CD4-positive, alpha-beta T cell (primary cell): ENCODE measurements at regions not wholly inside any gene's neighbourhood (a gene's known extent, or its start where the extent isn't known, plus 50 kb on each side); places are given as distances from the start of the nearest gene placed in this dataset.

Experiments
- ATAC-seq: fragments of 200-7000 bp; cut with Tn5 transposase; one replicate; pipeline ENCODE4 v1.10.0; 2022; ENCODE audit warnings: mild to moderate bottlenecking; ENCODE audit not compliant: poor library complexity
- CTCF ChIA-PET: fragments of 350-600 bp; sonication (Branson Sonifier 250); formaldehyde crosslinking; loops from one replicate; lab custom pipeline; 2021; ENCODE audit warnings: antibody characterized with exemption, inconsistent platforms; lab: Charles Lee
- POLR2A ChIA-PET: fragments of 350-600 bp; sonication (Branson Sonifier 250); formaldehyde crosslinking; loops from one replicate; lab custom pipeline; 2021; ENCODE audit warnings: antibody characterized with exemption, inconsistent platforms; lab: Charles Lee
- DNase-seq, 14 experiments: peaks; one replicate each; pipeline ENCODE4 v3.0.0-alpha.2; 2013 to 2020; ENCODE audit warnings: mixed read lengths in 2 of 14
- H3K27ac ChIP-seq, 2 donors: one replicate each; pipeline versions ENCODE4 v1.5.1 to v1.7.0; 2013; ENCODE audit warnings: low read length in 2 of 2, low read depth in 1 of 2, mild to moderate bottlenecking in 1 of 2
- H3K27me3 ChIP-seq, 2 experiments: 1 replicate in 1 of 2; 2 replicates in 1 of 2; pipeline versions ENCODE4 v1.6.1 to v1.7.0; 2013; ENCODE audit warnings: low read length in 2 of 2, control low read depth in 1 of 2, mild to moderate bottlenecking in 1 of 2, moderate library complexity in 1 of 2; ENCODE audit not compliant: insufficient read depth in 2 of 2, control insufficient read depth in 1 of 2
- H3K36me3 ChIP-seq: one replicate; pipeline ENCODE4 v1.6.1; 2013; ENCODE audit warnings: low read length, control low read depth; ENCODE audit not compliant: insufficient read depth
- H3K4me1 ChIP-seq: one replicate; pipeline ENCODE4 v1.6.1; 2013; ENCODE audit warnings: low read length, control low read depth; ENCODE audit not compliant: insufficient read depth
- H3K4me3 ChIP-seq: one replicate; pipeline ENCODE4 v1.5.1; 2013; ENCODE audit warnings: mild to moderate bottlenecking, low read length, moderate library complexity
- H3K9me3 ChIP-seq, 2 experiments: 1 replicate in 1 of 2; 2 replicates in 1 of 2; pipeline versions ENCODE4 v1.6.1 to v1.7.0; 2013; ENCODE audit warnings: low read length in 2 of 2, mild to moderate bottlenecking in 2 of 2, control low read depth in 1 of 2, moderate library complexity in 1 of 2; ENCODE audit not compliant: control insufficient read depth in 1 of 2, insufficient read depth in 1 of 2
- H3K27ac Mint-ChIP-seq: one replicate; pipeline ENCODE4 v1.8.0; 2020; ENCODE audit warnings: mixed read lengths
- H3K27me3 Mint-ChIP-seq: one replicate; pipeline ENCODE4 v1.8.0; 2021; ENCODE audit warnings: mixed read lengths
- H3K36me3 Mint-ChIP-seq: one replicate; pipeline ENCODE4 v1.8.0; 2021; ENCODE audit warnings: low read depth, mixed read lengths
- H3K4me1 Mint-ChIP-seq: one replicate; pipeline ENCODE4 v1.8.0; 2021; ENCODE audit warnings: low read depth, mixed read lengths
- H3K4me3 Mint-ChIP-seq: one replicate; pipeline ENCODE4 v1.8.0; 2020; ENCODE audit warnings: mild to moderate bottlenecking, mixed read lengths
- H3K9me3 Mint-ChIP-seq: one replicate; pipeline ENCODE4 v1.8.0; 2020; ENCODE audit warnings: mixed read lengths
- intact Hi-C, 2 experiments: fragments of 100-400 bp; cut with DNase I in 1 of 2; cut with micrococcal nuclease in 1 of 2; formaldehyde crosslinking; loops; one replicate each; pipeline versions ENCODE4 v1.15.1 to v1.9.0; 2023 to 2025; cut with DNase I, micrococcal nuclease
- TF ChIP-seq, protein P1 (sequence below): fragments of 200-600 bp; IDR thresholded peaks from one replicate; pipeline ENCODE4 v1.8.0; 2022; ENCODE audit warnings: antibody characterized with exemption, mild to moderate bottlenecking

- Histone ChIP-seq H3K9me3 (no peaks in the 10 kb centered on the region), H3K4me3 (no peak overlapping the region), H3K36me3 (no peaks in the 10 kb centered on the region), H3K27ac (no peak overlapping the region), H3K4me1 (no peaks in the 10 kb centered on the region), H3K27me3 (no peaks in the 10 kb centered on the region)
- H3K4me1 Mint-ChIP-seq: no peaks in the 10 kb centered on the region
- H3K4me3 Mint-ChIP-seq: no peak overlapping the region
- H3K27me3 Mint-ChIP-seq: peaks cover 6% of the 10 kb centered on the region
- CTCF ChIA-PET: no interaction called here
- TF ChIP-seq, protein P1, sequence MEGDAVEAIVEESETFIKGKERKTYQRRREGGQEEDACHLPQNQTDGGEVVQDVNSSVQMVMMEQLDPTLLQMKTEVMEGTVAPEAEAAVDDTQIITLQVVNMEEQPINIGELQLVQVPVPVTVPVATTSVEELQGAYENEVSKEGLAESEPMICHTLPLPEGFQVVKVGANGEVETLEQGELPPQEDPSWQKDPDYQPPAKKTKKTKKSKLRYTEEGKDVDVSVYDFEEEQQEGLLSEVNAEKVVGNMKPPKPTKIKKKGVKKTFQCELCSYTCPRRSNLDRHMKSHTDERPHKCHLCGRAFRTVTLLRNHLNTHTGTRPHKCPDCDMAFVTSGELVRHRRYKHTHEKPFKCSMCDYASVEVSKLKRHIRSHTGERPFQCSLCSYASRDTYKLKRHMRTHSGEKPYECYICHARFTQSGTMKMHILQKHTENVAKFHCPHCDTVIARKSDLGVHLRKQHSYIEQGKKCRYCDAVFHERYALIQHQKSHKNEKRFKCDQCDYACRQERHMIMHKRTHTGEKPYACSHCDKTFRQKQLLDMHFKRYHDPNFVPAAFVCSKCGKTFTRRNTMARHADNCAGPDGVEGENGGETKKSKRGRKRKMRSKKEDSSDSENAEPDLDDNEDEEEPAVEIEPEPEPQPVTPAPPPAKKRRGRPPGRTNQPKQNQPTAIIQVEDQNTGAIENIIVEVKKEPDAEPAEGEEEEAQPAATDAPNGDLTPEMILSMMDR: no peak
- POLR2A ChIA-PET: no interaction called here
- H3K9me3 Mint-ChIP-seq: no peaks in the 10 kb centered on the region
- H3K27ac Mint-ChIP-seq: no peak overlapping the region
- DNase-seq: no peak
- ATAC-seq: no peak
- no peaks in the 10 kb centered on the region for H3K36me3 Mint-ChIP-seq
- intact Hi-C loops: no loop called here
Measured at GRCh38 chr15:50824514-50824913, 59.0 kb upstream of the SPPL2A start.

DNA sequence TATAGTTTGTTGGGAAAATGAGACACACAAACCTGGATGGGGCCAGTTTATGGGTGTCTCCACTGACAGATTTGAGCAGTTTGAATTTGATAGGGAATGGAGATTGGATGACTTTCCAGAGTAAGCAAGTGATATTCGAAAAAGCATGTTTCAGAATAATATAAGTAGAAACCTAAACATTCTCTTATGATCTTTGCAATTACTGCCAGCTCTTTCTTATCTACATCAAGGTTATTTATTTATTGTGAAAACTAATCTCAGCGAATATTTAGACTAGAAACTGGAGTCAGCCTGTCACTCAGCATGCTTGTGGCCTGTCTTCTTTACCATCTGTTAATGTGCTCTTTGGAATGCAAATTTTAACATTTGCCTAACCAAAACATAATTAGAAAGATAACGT, 57.8 kb upstream of the SPPL2A start:
- H3K9me3 Mint-ChIP-seq: no peaks in the 10 kb centered on the region
- intact Hi-C loops: no loop called here
- TF ChIP-seq, protein P1: no peak
- no peak overlapping the region for H3K27ac ChIP-seq
- DNase-seq (no peak), ATAC-seq (no peak)
- H3K4me1 Mint-ChIP-seq: no peaks in the 10 kb centered on the region
- no peaks in the 10 kb centered on the region for H3K27me3 Mint-ChIP-seq
- POLR2A ChIA-PET: no interaction called here
- H3K4me3 ChIP-seq: no peak overlapping the region
- H3K27ac Mint-ChIP-seq: no peak overlapping the region
- H3K27me3 ChIP-seq: no peaks in the 10 kb centered on the region
- H3K4me3 Mint-ChIP-seq: no peak overlapping the region
- CTCF ChIA-PET: no interaction called here
- no peaks in the 10 kb centered on the region for H3K9me3 ChIP-seq
- no peaks in the 10 kb centered on the region for H3K4me1 ChIP-seq
- no peaks in the 10 kb centered on the region for H3K36me3 Mint-ChIP-seq
- H3K36me3 ChIP-seq: no peaks in the 10 kb centered on the region

DNA sequence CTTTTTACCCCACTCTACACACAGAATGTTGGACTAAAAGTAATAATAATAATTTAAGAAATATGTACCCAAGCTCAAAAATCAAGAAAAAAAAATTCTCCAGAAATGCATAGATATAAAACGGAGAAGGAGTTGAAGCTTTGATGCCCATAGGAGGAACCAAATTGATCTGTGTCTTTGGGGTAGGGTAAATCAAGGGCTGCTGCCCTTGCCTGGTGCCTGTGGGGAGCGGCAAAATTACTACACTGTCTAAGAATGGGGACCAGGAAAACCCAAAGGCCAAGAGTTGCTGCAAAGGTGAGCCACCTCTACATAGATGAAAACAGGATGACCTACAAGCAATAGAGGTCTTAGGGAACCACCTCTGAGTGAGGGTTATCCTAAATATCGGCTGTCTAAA, 56.0 kb upstream of the SPPL2A start:
- no peak for DNase-seq
- no peaks in the 10 kb centered on the region for H3K9me3 ChIP-seq
- Mint-ChIP-seq H3K4me1 (no peaks in the 10 kb centered on the region), H3K27me3 (peaks cover 5% of the 10 kb centered on the region), H3K4me3 (no peak overlapping the region), H3K9me3 (no peaks in the 10 kb centered on the region), H3K27ac (no peak overlapping the region), H3K36me3 (no peaks in the 10 kb centered on the region)
- no peak overlapping the region for H3K4me3 ChIP-seq
- no peaks in the 10 kb centered on the region for H3K27me3 ChIP-seq
- H3K27ac ChIP-seq: no peak overlapping the region
- ChIA-PET POLR2A (no interaction called here), CTCF (no interaction called here)
- intact Hi-C loops: no loop called here
- TF ChIP-seq, protein P1: no peak
- H3K4me1 ChIP-seq: no peaks in the 10 kb centered on the region
- no peak for ATAC-seq
- no peaks in the 10 kb centered on the region for H3K36me3 ChIP-seq
